Brain microvascular endothelial cell (primary cell): ENCODE measurements at regions not wholly inside any gene's neighbourhood (a gene's known extent, or its start where the extent isn't known, plus 50 kb on each side); places are given as distances from the start of the nearest gene placed in this dataset.
"Not testable (repeated sequence)": the region's sequence is repeated elsewhere in the genome, so short reads cannot be mapped to it uniquely, and the experiment has no call there.

Experiments
- DNase-seq: peaks from one replicate; pipeline ENCODE4 v3.0.0-alpha.2; 2020
- H3K27ac ChIP-seq: fragments of 250-450 bp; sonication (Bioruptor Pico); 2 replicates; pipeline ENCODE4 v1.5.1; 2020; ENCODE audit warnings: mild to moderate bottlenecking, moderate library complexity
- H3K27me3 ChIP-seq: fragments of 250-450 bp; sonication (Bioruptor Pico); replicated peaks from 2 replicates; pipeline ENCODE4 v1.5.1; 2020; ENCODE audit warnings: mild to moderate bottlenecking
- H3K36me3 ChIP-seq: fragments of 250-450 bp; sonication (Bioruptor Pico); replicated peaks from 2 replicates; pipeline ENCODE4 v1.5.1; 2020; ENCODE audit warnings: mild to moderate bottlenecking
- H3K4me3 ChIP-seq: 2 replicates; pipeline ENCODE4 v1.5.1; 2011; ENCODE audit warnings: low read depth, mild to moderate bottlenecking, control low read depth, low read length, moderate library complexity
- CTCF ChIP-seq: IDR thresholded peaks from 2 replicates; pipeline ENCODE4 v1.5.1; 2011; ENCODE audit warnings: low read depth, mild to moderate bottlenecking, moderate library complexity, low read length, control low read depth, inconsistent platforms; ENCODE audit errors: missing control alignments
- in situ Hi-C: cut with HindIII; loops from 2 replicates; pipeline ENCODE4 v1.10.0; 2017; ENCODE audit warnings: low sequenced_read_pairs, low pct_ligation_motif_present

GRCh38 chr13:58324161-58324560, 692.6 kb downstream of the PCDH17 start:
- no peaks in the 10 kb centered on the region for H3K27me3 ChIP-seq
- no peak for TF ChIP-seq CTCF
- H3K4me3 ChIP-seq, result no peak overlapping the region
- no peaks in the 10 kb centered on the region for H3K36me3 ChIP-seq
- DNase-seq, result no peak
- H3K27ac ChIP-seq, result no peak overlapping the region
- in situ Hi-C loops, result no loop called here

GRCh38 chr13:58329746-58330145, 698.2 kb downstream of the PCDH17 start:
- Histone ChIP-seq H3K27me3 (no peaks in the 10 kb centered on the region), H3K27ac (no peak overlapping the region), H3K36me3 (no peaks in the 10 kb centered on the region), H3K4me3 (no peak overlapping the region)
- TF ChIP-seq CTCF, result no peak
- in situ Hi-C loops, result no loop called here
- no peak for DNase-seq

DNA sequence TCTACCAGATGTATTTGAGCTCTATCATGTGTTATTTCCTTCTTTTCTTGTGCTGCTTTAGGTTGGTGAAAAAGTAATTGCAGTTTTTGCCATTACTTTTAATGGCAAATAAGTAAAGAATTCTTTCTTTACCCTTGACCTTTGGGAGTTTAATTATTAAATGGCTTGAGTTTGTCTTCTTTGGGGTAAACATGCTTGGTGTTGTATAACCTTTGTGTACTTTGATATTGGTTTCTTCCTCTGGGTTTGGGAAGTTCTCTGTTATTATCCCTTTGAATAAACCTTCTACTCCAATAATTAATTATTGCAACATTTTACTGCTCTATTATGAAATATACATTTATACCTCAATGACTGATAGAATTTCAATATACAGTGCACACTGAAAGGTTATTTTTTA, 709.4 kb downstream of the PCDH17 start:
- in situ Hi-C loops, result no loop called here
- H3K4me3 ChIP-seq, result no peak overlapping the region
- no peaks in the 10 kb centered on the region for H3K27me3 ChIP-seq
- no peak for DNase-seq
- H3K27ac ChIP-seq, result no peak overlapping the region
- TF ChIP-seq CTCF, result no peak
- H3K36me3 ChIP-seq, result no peaks in the 10 kb centered on the region

GRCh38 chr13:58341318-58341717, 709.8 kb downstream of the PCDH17 start:
- TF ChIP-seq CTCF, result no peak
- Histone ChIP-seq H3K36me3 (no peaks in the 10 kb centered on the region), H3K27ac (no peak overlapping the region), H3K4me3 (no peak overlapping the region), H3K27me3 (no peaks in the 10 kb centered on the region)
- in situ Hi-C loops, result no loop called here
- DNase-seq, result no peak

DNA sequence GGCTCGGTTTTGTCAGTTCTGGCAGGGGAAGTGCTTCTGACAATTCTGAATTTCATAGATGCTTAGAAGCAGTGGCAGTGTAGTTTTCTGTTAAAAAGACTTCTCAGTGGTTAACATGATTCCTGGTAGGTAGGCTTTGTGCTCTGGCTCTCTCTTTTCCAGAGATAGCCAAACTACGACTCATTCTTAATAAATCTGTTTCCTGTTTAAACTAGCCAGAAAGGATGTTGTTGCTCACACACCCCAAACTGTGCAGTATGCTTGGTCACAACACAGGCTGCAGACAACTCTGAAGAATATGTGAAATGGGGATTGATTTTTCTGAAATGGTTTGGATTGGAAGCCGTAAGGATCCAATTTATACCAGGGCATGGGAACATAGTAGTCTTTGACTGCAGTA, 711.5 kb downstream of the PCDH17 start:
- TF ChIP-seq CTCF, result no peak
- DNase-seq, result no peak
- Histone ChIP-seq H3K27ac (no peak overlapping the region), H3K4me3 (no peak overlapping the region), H3K27me3 (no peaks in the 10 kb centered on the region), H3K36me3 (no peaks in the 10 kb centered on the region)
- in situ Hi-C loops, result no loop called here

- H3K27ac ChIP-seq, H3K27me3 ChIP-seq, H3K36me3 ChIP-seq, in situ Hi-C loops, H3K4me3 ChIP-seq, DNase-seq: not testable (repeated sequence)
Observed at GRCh38 chr13:58352100-58352499, 720.6 kb downstream of the PCDH17 start.
